Nephron (organoid): ENCODE measurements at regions not wholly inside any gene's neighbourhood (a gene's known extent, or its start where the extent isn't known, plus 50 kb on each side); places are given as distances from the start of the nearest gene placed in this dataset.

Experiments
- H3K27ac Mint-ChIP-seq, 3 experiments: 2 replicates each; pipeline ENCODE4 v1.8.0; 2020; ENCODE audit warnings: mixed read lengths in 3 of 3, mild to moderate bottlenecking in 2 of 3, moderate library complexity in 1 of 3
- H3K27me3 Mint-ChIP-seq: 2 replicates; pipeline ENCODE4 v1.8.0; 2021; ENCODE audit warnings: low read depth, mild to moderate bottlenecking, moderate library complexity, mixed read lengths
- H3K36me3 Mint-ChIP-seq: 2 replicates; pipeline ENCODE4 v1.8.0; 2020; ENCODE audit warnings: low read depth, mixed read lengths
- H3K4me1 Mint-ChIP-seq: 2 replicates; pipeline ENCODE4 v1.8.0; 2020; ENCODE audit warnings: mixed read lengths
- H3K4me3 Mint-ChIP-seq, 3 experiments: 2 replicates each; pipeline ENCODE4 v1.8.0; 2020; ENCODE audit warnings: mild to moderate bottlenecking in 3 of 3, mixed read lengths in 3 of 3, moderate library complexity in 2 of 3
- H3K9me3 Mint-ChIP-seq: 2 replicates; pipeline ENCODE4 v1.8.0; 2020; ENCODE audit warnings: mixed read lengths
- TF ChIP-seq, protein P1 (sequence below), 3 experiments: fragments of 200-600 bp; sonication (generic); IDR thresholded peaks; one replicate each; pipeline ENCODE4 v1.5.0; 2021; ENCODE audit warnings: antibody characterized with exemption in 3 of 3; ENCODE audit not compliant: unreplicated experiment in 3 of 3

DNA sequence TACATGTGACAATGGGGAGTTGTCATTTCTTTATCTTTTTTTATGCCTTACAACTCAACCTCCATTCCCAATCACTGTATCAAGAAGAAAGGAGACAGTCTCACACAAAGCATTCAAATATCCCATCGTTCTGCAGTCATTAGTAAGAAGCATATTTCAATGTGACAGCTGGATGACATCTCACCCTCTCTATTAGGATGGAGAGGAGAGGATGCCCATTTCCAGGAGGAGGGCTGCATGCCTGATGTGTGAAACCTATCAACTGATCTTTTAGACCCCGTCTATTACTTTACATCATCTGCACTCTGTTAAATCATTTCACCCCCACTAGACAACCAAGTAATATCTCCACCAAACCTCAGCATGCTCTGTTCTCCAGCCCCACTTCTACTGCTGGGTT is 292.7 kb upstream of the CHAC2 start:
- Mint-ChIP-seq H3K4me3 (no peak overlapping the region), H3K9me3 (no peaks in the 10 kb centered on the region), H3K27me3 (no peaks in the 10 kb centered on the region), H3K27ac (peak overlapping the region; percentile 4 to 57 (median 36)), H3K4me1 (peaks cover 18% of the 10 kb centered on the region), H3K36me3 (no peaks in the 10 kb centered on the region)
- TF ChIP-seq, protein P1, sequence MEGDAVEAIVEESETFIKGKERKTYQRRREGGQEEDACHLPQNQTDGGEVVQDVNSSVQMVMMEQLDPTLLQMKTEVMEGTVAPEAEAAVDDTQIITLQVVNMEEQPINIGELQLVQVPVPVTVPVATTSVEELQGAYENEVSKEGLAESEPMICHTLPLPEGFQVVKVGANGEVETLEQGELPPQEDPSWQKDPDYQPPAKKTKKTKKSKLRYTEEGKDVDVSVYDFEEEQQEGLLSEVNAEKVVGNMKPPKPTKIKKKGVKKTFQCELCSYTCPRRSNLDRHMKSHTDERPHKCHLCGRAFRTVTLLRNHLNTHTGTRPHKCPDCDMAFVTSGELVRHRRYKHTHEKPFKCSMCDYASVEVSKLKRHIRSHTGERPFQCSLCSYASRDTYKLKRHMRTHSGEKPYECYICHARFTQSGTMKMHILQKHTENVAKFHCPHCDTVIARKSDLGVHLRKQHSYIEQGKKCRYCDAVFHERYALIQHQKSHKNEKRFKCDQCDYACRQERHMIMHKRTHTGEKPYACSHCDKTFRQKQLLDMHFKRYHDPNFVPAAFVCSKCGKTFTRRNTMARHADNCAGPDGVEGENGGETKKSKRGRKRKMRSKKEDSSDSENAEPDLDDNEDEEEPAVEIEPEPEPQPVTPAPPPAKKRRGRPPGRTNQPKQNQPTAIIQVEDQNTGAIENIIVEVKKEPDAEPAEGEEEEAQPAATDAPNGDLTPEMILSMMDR (IDR thresholded peaks at IDR 0.05; ENCODE audit: unreplicated experiment in 3 of 3), result no peak

DNA sequence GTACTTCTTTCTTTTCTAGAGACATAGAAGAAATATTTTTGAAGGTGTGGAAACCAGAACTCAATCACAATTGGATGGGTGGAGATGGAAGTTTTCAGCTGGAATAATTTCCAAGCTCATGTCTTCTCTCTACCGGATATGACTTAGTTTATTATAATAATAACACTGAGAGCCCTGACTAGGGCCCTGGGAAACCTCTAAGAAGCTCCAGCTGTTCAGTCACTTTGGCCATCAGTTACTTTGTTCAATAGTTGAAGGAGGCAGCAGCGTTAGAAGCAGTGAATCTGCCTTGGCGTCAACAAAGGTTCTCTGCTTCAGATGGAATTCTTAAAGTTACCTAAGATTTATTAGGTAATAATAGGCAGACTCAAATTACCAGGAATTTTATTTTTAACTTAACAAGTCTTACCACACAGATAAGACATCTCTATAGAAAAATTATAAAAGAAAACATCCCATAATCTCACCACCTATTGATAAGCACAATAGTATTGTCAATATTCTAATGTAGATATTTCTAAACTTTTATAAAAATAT is 293.8 kb upstream of the CHAC2 start:
- Mint-ChIP-seq H3K36me3 (no peaks in the 10 kb centered on the region), H3K27me3 (no peaks in the 10 kb centered on the region), H3K4me3 (no peak overlapping the region), H3K4me1 (peaks cover 18% of the 10 kb centered on the region), H3K9me3 (peaks cover 3% of the 10 kb centered on the region), H3K27ac (peak overlapping the region in 1 of 3 experiments; percentile 65)
- TF ChIP-seq, protein P1 (IDR thresholded peaks at IDR 0.05; ENCODE audit: unreplicated experiment in 3 of 3), result no peak

DNA sequence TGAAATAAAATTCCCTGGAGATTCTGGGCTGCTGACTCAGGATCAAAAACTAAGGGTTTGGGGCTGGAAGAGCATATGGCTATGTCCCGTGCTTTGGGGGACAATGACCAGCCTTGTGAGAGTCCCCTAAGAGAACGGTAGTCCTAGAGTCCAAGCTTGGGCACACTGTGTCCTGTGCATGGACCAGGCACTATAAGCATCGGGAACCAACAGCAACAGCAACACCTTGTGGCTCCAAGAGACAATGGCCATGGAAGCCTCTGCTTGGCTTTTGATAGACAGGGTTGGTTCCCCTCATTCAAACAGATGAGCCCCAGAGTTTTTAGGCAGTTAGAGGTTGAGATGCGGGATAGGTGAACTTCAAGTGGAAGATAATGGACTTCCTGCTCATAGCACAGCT is 294.4 kb upstream of the CHAC2 start:
- Mint-ChIP-seq H3K9me3 (peaks cover 3% of the 10 kb centered on the region), H3K4me1 (peaks cover 18% of the 10 kb centered on the region), H3K27ac (peak overlapping the region in 1 of 3 experiments; percentile 74), H3K27me3 (no peaks in the 10 kb centered on the region), H3K4me3 (no peak overlapping the region), H3K36me3 (no peaks in the 10 kb centered on the region)
- TF ChIP-seq, protein P1 (IDR thresholded peaks at IDR 0.05; ENCODE audit: unreplicated experiment in 3 of 3), result peak in 1 of 3 experiments; percentile 13

DNA sequence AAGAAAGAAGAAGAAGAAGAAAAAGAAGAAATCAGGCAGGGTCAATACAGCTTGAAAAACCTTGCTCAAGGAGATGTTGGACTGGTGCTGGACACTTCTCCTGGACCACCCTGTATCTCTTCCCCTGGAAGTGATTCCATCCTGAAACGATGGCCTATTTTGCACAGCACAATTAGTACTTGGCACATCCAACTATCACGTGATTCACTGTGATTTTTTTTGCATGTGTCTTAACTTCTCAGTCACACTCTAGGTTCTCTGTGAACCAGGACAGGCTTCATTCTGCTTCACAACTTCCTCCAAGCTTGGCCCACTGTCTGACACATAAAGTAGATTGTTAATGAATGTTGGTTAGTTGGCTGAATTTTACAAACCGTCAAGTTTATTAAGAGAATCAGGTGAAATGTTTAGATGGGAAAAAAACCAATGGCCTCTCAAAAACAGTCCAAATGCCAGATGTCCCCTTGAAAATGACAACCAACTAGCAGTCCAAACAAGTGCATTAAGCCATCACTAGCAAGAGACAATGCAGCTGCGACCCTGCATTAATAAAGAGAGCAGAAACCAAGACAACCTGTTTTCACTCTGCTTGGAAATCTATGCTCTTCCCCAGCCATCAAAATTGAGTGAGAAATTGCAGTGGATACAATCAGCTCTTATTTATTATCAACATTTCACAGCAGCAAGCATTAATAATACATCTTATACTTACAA is 300.0 kb upstream of the CHAC2 start:
- H3K27ac Mint-ChIP-seq, result no peak overlapping the region
- TF ChIP-seq, protein P1 (IDR thresholded peaks at IDR 0.05; ENCODE audit: unreplicated experiment in 3 of 3), result no peak
- no peaks in the 10 kb centered on the region for H3K27me3 Mint-ChIP-seq
- no peaks in the 10 kb centered on the region for H3K4me1 Mint-ChIP-seq
- H3K9me3 Mint-ChIP-seq, result peaks cover 3% of the 10 kb centered on the region
- H3K4me3 Mint-ChIP-seq, result no peak overlapping the region
- no peaks in the 10 kb centered on the region for H3K36me3 Mint-ChIP-seq

DNA sequence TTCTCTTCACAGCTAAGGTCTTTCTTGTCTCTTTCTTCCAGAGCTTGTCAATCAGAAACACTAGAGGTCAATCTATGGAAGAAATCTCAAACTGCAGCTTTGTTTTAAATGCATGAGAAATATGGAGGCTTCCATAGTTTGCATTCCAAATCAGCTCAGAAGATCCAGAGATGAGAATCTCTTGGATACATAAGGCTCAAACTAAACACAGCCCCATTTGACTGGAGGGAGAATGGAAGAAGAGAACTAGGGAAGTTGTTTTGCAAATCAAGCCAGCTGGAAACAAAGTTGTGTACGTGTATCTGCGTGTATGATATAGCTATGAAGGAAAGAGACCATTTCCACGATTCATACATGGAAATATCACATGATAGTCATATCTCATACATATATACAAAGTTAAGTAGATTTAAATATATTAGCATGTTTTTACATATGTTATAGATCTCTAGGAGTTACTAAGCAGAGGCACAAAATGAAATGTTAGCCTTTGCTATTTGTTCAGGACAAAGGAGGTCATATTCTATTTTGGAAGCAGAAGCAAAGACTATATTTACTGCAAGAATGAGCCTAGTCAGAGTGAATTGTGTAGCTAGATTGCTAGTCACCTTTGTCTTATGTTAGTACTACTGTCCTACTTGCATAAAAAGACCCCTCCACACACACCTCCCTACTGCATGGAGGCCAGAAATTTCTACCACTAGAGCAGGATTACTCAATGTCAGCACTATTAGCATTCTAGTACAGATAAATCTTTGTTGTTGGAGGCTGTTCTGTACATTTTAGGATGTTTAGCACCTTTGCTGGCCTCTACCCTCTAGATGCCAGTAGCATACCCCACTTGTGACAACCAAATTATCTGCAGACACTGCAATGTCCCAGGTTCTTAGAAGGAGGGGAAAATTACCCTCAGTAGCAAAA is 303.5 kb upstream of the CHAC2 start:
- H3K27ac Mint-ChIP-seq, result no peak overlapping the region
- no peak overlapping the region for H3K4me3 Mint-ChIP-seq
- H3K27me3 Mint-ChIP-seq, result no peaks in the 10 kb centered on the region
- H3K9me3 Mint-ChIP-seq, result peaks cover 4% of the 10 kb centered on the region
- TF ChIP-seq, protein P1 (IDR thresholded peaks at IDR 0.05; ENCODE audit: unreplicated experiment in 3 of 3), result no peak
- no peaks in the 10 kb centered on the region for H3K36me3 Mint-ChIP-seq
- H3K4me1 Mint-ChIP-seq, result peaks cover 9% of the 10 kb centered on the region
